HEK293 (cell line): ENCODE measurements at regions not wholly inside any gene's neighbourhood (a gene's known extent, or its start where the extent isn't known, plus 50 kb on each side); places are given as distances from the start of the nearest gene placed in this dataset.

Source experiments
- CTCF ChIP-seq: fragments of 450-650 bp; formaldehyde crosslinking; IDR thresholded peaks from 2 replicates; pipeline ENCODE4 v1.5.1; 2016; ENCODE audit warnings: missing biosample characterization, missing genetic modification characterization
- PRDM1 ChIP-seq: fragments of 450-650 bp; formaldehyde crosslinking; IDR thresholded peaks from 2 replicates; pipeline ENCODE4; 2016; ENCODE audit warnings: missing biosample characterization, missing genetic modification characterization
- SETDB1 ChIP-seq: IDR thresholded peaks from one replicate; pipeline ENCODE4 v1.6.1; 2017; ENCODE audit warnings: mild to moderate bottlenecking, low read length, moderate library complexity, mixed read lengths; ENCODE audit not compliant: insufficient read length
- TCF7L2 ChIP-seq: IDR thresholded peaks from 2 replicates; pipeline ENCODE4 v1.6.1; 2011; ENCODE audit warnings: low read depth, mild to moderate bottlenecking, inconsistent platforms, low read length, moderate library complexity, borderline replicate concordance
- ZBTB11 ChIP-seq: fragments of 450-650 bp; formaldehyde crosslinking; conservative IDR thresholded peaks from 2 replicates; pipeline ENCODE4 v1.5.1; 2016; ENCODE audit warnings: low read depth, missing biosample characterization, missing genetic modification characterization
- ZBTB44 ChIP-seq: fragments of 450-650 bp; IDR thresholded peaks from 2 replicates; pipeline ENCODE4 v1.5.1; 2018; ENCODE audit warnings: missing biosample characterization, mild to moderate bottlenecking, missing genetic modification characterization
- ZBTB7A ChIP-seq: fragments of 450-650 bp; formaldehyde crosslinking; IDR thresholded peaks from 2 replicates; pipeline ENCODE4 v1.5.1; 2016; ENCODE audit warnings: low read depth, missing biosample characterization, missing genetic modification characterization
- ZBTB8A ChIP-seq: fragments of 450-650 bp; formaldehyde crosslinking; IDR thresholded peaks from 2 replicates; pipeline ENCODE4 v1.5.1; 2016; ENCODE audit warnings: missing biosample characterization, missing genetic modification characterization
- ZNF398 ChIP-seq: fragments of 450-650 bp; formaldehyde crosslinking; IDR thresholded peaks from 2 replicates; pipeline ENCODE4 v1.5.1; 2017; ENCODE audit warnings: missing biosample characterization, missing genetic modification characterization
- ZNF433 ChIP-seq: fragments of 450-650 bp; formaldehyde crosslinking; IDR thresholded peaks from 2 replicates; pipeline ENCODE4 v1.5.1; 2016; ENCODE audit warnings: missing biosample characterization, missing genetic modification characterization, low read depth
- ZNF629 ChIP-seq: fragments of 450-650 bp; formaldehyde crosslinking; IDR thresholded peaks from 2 replicates; pipeline ENCODE4 v1.5.1; 2017; ENCODE audit warnings: missing biosample characterization, missing genetic modification characterization
- ZNF776 ChIP-seq: fragments of 450-650 bp; formaldehyde crosslinking; IDR thresholded peaks from 2 replicates; pipeline ENCODE4 v1.5.0; 2017; ENCODE audit warnings: missing biosample characterization, missing genetic modification characterization, borderline replicate concordance
- ZSCAN23 ChIP-seq: fragments of 450-650 bp; formaldehyde crosslinking; IDR thresholded peaks from 2 replicates; pipeline ENCODE4 v1.5.1; 2016; ENCODE audit warnings: missing biosample characterization, missing genetic modification characterization

- no peak for TF ChIP-seq TCF7L2
- no peak for TF ChIP-seq ZNF433
- TF ChIP-seq CTCF (tag by site-specific recombination), result no peak
- TF ChIP-seq ZNF398 (tag by site-specific recombination), result no peak
- no peak for TF ChIP-seq PRDM1 (tag by site-specific recombination)
- no peak for TF ChIP-seq ZSCAN23 (tag by site-specific recombination)
- TF ChIP-seq ZBTB8A (tag by site-specific recombination), result no peak
- TF ChIP-seq ZBTB11 (tag by site-specific recombination), result no peak
- no peak for TF ChIP-seq ZBTB7A (tag by site-specific recombination)
- TF ChIP-seq SETDB1, result no peak
- no peak for TF ChIP-seq ZNF776
- no peak for TF ChIP-seq ZBTB44 (tag by site-specific recombination)
- no peak for TF ChIP-seq ZNF629 (tag by site-specific recombination)
These were observed 472.3 kb downstream of the LRRC70 start for GRCh38 chr5:63050916-63051315.
